ENCODE measurements at regions not wholly inside any gene's neighbourhood (a gene's known extent, or its start where the extent isn't known, plus 50 kb on each side); places are given as distances from the start of the nearest gene placed in this dataset.

DNA sequence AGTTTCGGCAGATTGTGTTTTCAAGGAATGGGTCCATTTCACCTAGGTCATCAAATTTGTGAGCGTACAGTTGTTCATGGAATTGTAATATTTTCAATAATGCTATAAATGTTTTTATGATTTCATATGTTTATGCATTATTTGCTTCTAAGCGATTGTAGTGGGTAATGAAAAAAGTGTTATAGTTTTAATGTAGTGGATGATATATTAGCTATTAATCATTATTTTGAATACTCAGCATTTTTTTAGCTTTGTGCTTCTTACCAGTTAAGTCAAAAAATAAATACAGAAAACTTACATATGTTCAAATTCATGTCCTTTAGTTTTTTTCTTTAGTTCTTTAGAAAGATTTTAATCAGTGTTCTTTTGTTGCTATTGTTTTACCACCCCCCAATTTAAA is 677.0 kb downstream of the STK39 start:
- TF ChIP-seq, protein P1, sequence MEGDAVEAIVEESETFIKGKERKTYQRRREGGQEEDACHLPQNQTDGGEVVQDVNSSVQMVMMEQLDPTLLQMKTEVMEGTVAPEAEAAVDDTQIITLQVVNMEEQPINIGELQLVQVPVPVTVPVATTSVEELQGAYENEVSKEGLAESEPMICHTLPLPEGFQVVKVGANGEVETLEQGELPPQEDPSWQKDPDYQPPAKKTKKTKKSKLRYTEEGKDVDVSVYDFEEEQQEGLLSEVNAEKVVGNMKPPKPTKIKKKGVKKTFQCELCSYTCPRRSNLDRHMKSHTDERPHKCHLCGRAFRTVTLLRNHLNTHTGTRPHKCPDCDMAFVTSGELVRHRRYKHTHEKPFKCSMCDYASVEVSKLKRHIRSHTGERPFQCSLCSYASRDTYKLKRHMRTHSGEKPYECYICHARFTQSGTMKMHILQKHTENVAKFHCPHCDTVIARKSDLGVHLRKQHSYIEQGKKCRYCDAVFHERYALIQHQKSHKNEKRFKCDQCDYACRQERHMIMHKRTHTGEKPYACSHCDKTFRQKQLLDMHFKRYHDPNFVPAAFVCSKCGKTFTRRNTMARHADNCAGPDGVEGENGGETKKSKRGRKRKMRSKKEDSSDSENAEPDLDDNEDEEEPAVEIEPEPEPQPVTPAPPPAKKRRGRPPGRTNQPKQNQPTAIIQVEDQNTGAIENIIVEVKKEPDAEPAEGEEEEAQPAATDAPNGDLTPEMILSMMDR (IDR thresholded peaks at IDR 0.05 in 8 of 11, conservative IDR thresholded peaks at IDR 0.05 in 3 of 11): no peak
- TF ChIP-seq POLR2A (IDR thresholded peaks at IDR 0.05): no peak
